ENCODE measurements at regions not wholly inside any gene's neighbourhood (a gene's known extent, or its start where the extent isn't known, plus 50 kb on each side); places are given as distances from the start of the nearest gene placed in this dataset.

DNA sequence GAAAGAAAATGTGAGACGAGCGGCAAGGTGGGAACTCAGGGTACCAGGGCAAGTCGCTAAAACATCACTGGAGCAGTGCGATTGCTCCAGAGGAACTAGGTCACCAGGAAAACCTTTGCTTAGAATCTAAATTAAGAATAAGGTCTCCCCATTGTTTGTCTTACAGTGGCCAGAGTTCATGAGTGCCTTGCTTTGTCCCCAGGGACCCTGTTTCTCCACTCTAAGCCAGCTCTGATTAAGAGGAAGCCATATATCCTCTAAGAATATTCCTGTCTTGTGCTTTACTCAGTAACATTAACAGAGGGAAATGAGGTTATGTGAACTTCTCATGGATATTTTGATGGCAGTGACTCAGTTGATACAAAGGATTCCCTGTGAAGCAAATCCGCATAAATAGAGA is 305.8 kb downstream of the CD83 start:
- in situ Hi-C loops (cut with MboI) = no loop called here

DNA sequence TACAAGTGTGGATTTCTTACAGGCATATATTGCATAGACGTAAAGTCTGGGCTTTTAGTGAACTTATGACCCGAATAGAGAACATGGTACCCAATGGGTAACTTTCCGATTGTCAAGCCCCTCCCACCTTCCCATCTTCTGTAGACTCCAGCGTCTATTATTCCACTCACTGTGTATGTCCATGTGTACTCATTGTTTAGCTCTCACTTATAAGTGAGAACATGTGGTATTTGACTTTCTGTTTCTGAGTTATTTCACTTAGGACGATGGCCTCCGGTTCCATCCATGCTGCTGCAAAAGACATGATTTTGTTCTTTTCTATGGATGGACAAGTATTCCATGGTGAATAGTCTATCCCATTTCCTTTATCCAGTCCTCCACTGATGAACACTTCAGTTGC is 306.4 kb downstream of the CD83 start:
- no peaks in the 10 kb centered on the region for H3K9me3 ChIP-seq (replicated peaks; ENCODE audit: control insufficient read depth, insufficient read depth, low read length)
- no peak overlapping the region for H3K27ac ChIP-seq (ENCODE audit: control insufficient read depth, insufficient read depth)
- SMC1A ChIA-PET (ENCODE audit: uncharacterized antibody, unreplicated experiment) = no interaction called here
- no peak overlapping the region for H3K4me2 ChIP-seq (ENCODE audit: control insufficient read depth, insufficient read depth)
- no TSS peak for BruUV-seq (replicated peaks)
- CTCF ChIA-PET = no interaction called here
- POLR2A ChIA-PET = no interaction called here
- H3K79me2 ChIP-seq (ENCODE audit: control insufficient read depth, insufficient read depth, low read length) = no peaks in the 10 kb centered on the region
- no peaks in the 10 kb centered on the region for H3K36me3 ChIP-seq (ENCODE audit: control insufficient read depth in 2 of 2, insufficient read depth in 2 of 2, low read length in 1 of 2)
- H3K9ac ChIP-seq (ENCODE audit: control insufficient read depth, insufficient read depth, low read length) = no peak overlapping the region
- RAD21 ChIA-PET (ENCODE audit: unreplicated experiment) = no interaction called here
- ATAC-seq (no peak), FAIRE-seq (no peak), DNase-seq (ENCODE audit: low read depth, low spot score) (no peak)
- H3K27me3 ChIP-seq (replicated peaks in 1 of 2; ENCODE audit: control insufficient read depth in 2 of 2, insufficient read depth in 2 of 2, low read length in 1 of 2) = no peaks in the 10 kb centered on the region; a peak in 1 of 4 replicates
- H3K4me3 ChIP-seq = no peak overlapping the region
- H3K4me1 ChIP-seq (ENCODE audit: control insufficient read depth, insufficient read depth, low read length) = no peaks in the 10 kb centered on the region
- in situ Hi-C loops (cut with MboI) (no loop called here), intact Hi-C loops (cut with micrococcal nuclease; ENCODE audit: unreplicated experiment) (no loop called here)
- no peaks in the 10 kb centered on the region for H4K20me1 ChIP-seq (ENCODE audit: control insufficient read depth, insufficient read depth)
- 61% methylated on average over 6 of the region's 6 CpGs for WGBS (ENCODE audit: insufficient coverage, insufficient replicate concordance, low lambda C conversion rate, missing lambda C conversion rate)
- H2AFZ ChIP-seq (ENCODE audit: control insufficient read depth, low read depth, low read length) = no peak overlapping the region
- TF ChIP-seq RAD51 (IDR thresholded peaks at IDR 0.05) (no peak), FOXM1 (IDR thresholded peaks at IDR 0.05; ENCODE audit: low read depth, low read length) (no peak), MTA2 (IDR thresholded peaks at IDR 0.05; ENCODE audit: low read depth) (no peak), CHD4 (IDR thresholded peaks at IDR 0.05) (no peak), RBBP5 (conservative IDR thresholded peaks at IDR 0.05) (no peak), MXI1 (IDR thresholded peaks at IDR 0.05; ENCODE audit: low read depth, low read length) (no peak), JUND (IDR thresholded peaks at IDR 0.05; ENCODE audit: low read depth, low read length) (no peak), CBX5 (IDR thresholded peaks at IDR 0.05; ENCODE audit: low read depth) (no peak), ZNF622 (IDR thresholded peaks at IDR 0.05) (no peak), ESRRA (IDR thresholded peaks at IDR 0.05; ENCODE audit: low read length) (no peak)
- TF ChIP-seq, protein P1, sequence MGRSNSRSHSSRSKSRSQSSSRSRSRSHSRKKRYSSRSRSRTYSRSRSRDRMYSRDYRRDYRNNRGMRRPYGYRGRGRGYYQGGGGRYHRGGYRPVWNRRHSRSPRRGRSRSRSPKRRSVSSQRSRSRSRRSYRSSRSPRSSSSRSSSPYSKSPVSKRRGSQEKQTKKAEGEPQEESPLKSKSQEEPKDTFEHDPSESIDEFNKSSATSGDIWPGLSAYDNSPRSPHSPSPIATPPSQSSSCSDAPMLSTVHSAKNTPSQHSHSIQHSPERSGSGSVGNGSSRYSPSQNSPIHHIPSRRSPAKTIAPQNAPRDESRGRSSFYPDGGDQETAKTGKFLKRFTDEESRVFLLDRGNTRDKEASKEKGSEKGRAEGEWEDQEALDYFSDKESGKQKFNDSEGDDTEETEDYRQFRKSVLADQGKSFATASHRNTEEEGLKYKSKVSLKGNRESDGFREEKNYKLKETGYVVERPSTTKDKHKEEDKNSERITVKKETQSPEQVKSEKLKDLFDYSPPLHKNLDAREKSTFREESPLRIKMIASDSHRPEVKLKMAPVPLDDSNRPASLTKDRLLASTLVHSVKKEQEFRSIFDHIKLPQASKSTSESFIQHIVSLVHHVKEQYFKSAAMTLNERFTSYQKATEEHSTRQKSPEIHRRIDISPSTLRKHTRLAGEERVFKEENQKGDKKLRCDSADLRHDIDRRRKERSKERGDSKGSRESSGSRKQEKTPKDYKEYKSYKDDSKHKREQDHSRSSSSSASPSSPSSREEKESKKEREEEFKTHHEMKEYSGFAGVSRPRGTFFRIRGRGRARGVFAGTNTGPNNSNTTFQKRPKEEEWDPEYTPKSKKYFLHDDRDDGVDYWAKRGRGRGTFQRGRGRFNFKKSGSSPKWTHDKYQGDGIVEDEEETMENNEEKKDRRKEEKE (IDR thresholded peaks at IDR 0.05) = no peak
- TF ChIP-seq, protein P2, sequence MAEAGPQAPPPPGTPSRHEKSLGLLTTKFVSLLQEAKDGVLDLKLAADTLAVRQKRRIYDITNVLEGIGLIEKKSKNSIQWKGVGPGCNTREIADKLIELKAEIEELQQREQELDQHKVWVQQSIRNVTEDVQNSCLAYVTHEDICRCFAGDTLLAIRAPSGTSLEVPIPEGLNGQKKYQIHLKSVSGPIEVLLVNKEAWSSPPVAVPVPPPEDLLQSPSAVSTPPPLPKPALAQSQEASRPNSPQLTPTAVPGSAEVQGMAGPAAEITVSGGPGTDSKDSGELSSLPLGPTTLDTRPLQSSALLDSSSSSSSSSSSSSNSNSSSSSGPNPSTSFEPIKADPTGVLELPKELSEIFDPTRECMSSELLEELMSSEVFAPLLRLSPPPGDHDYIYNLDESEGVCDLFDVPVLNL (IDR thresholded peaks at IDR 0.05; ENCODE audit: low read depth, low read length) = no peak

More for the DNA sequence above, 305.8 kb downstream of the CD83 start:
- ChIA-PET RAD21 (ENCODE audit: unreplicated experiment) (no interaction called here), POLR2A (no interaction called here), CTCF (no interaction called here), SMC1A (ENCODE audit: uncharacterized antibody, unreplicated experiment) (no interaction called here)
- Histone ChIP-seq H3K9me3 (replicated peaks; ENCODE audit: control insufficient read depth, insufficient read depth, low read length) (no peaks in the 10 kb centered on the region), H3K27me3 (replicated peaks in 1 of 2; ENCODE audit: control insufficient read depth in 2 of 2, insufficient read depth in 2 of 2, low read length in 1 of 2) (no peaks in the 10 kb centered on the region; a peak in 1 of 4 replicates), H3K4me2 (ENCODE audit: control insufficient read depth, insufficient read depth) (no peak overlapping the region), H3K9ac (ENCODE audit: control insufficient read depth, insufficient read depth, low read length) (no peak overlapping the region), H3K27ac (ENCODE audit: control insufficient read depth, insufficient read depth) (no peak overlapping the region), H2AFZ (ENCODE audit: control insufficient read depth, low read depth, low read length) (no peak overlapping the region), H3K4me1 (ENCODE audit: control insufficient read depth, insufficient read depth, low read length) (no peaks in the 10 kb centered on the region), H3K79me2 (ENCODE audit: control insufficient read depth, insufficient read depth, low read length) (no peaks in the 10 kb centered on the region), H3K4me3 (no peak overlapping the region), H3K36me3 (ENCODE audit: control insufficient read depth in 2 of 2, insufficient read depth in 2 of 2, low read length in 1 of 2) (no peaks in the 10 kb centered on the region), H4K20me1 (ENCODE audit: control insufficient read depth, insufficient read depth) (no peaks in the 10 kb centered on the region)
- whole genome bisulfite sequencing (ENCODE audit: insufficient coverage, insufficient replicate concordance, low lambda C conversion rate, missing lambda C conversion rate) = 77% methylated on average over 5 of the region's 5 CpGs
- no peak for TF ChIP-seq SUPT20H (IDR thresholded peaks at IDR 0.05; ENCODE audit: borderline replicate concordance, control insufficient read depth, low read depth, low read length)
- intact Hi-C loops (cut with micrococcal nuclease; ENCODE audit: unreplicated experiment) = no loop called here
- BruUV-seq (replicated peaks) = no TSS peak
- DNase-seq (ENCODE audit: low read depth, low spot score) = no peak
- no peak for ATAC-seq
- FAIRE-seq = no peak

All from GM12878 (cell line).